Colonic mucosa (tissue), 4 donors: ENCODE measurements at regions not wholly inside any gene's neighbourhood (a gene's known extent, or its start where the extent isn't known, plus 50 kb on each side); places are given as distances from the start of the nearest gene placed in this dataset.
A peak's percentile ranks its signal among the peaks of the same experiment; 100 is the strongest.

Experiments used
- DNase-seq: peaks from one replicate; pipeline ENCODE4 v3.0.0-alpha.2; 2020
- H3K27ac ChIP-seq: fragments of 200-600 bp; one replicate; pipeline ENCODE4 v1.8.0; 2021
- H3K27me3 ChIP-seq: fragments of 200-600 bp; one replicate; pipeline ENCODE4 v1.8.0; 2021
- H3K36me3 ChIP-seq: fragments of 200-600 bp; one replicate; pipeline ENCODE4 v1.8.0; 2021
- H3K4me1 ChIP-seq: fragments of 200-600 bp; one replicate; pipeline ENCODE4 v1.8.0; 2021; ENCODE audit warnings: mild to moderate bottlenecking
- H3K4me3 ChIP-seq: fragments of 200-600 bp; one replicate; pipeline ENCODE4 v1.8.0; 2021
- H3K9ac ChIP-seq, 2 donors: one replicate each; pipeline ENCODE4 v1.7.0; 2013; ENCODE audit warnings: control low read depth in 2 of 2, low read depth in 2 of 2, low read length in 2 of 2
- H3K9me3 ChIP-seq: fragments of 200-600 bp; one replicate; pipeline ENCODE4 v1.8.0; 2021
- CTCF ChIP-seq: fragments of 200-600 bp; IDR thresholded peaks from one replicate; pipeline ENCODE4 v1.8.0; 2022; ENCODE audit warnings: antibody characterized with exemption, mild to moderate bottlenecking
- intact Hi-C: fragments of 100-400 bp; cut with DNase I; formaldehyde crosslinking; loops from one replicate; pipeline ENCODE4 v1.14.1; 2022
- donor health status: healthy.
- donor health status: DM: no; HTN: no; CAD: no.
- donor health status: DM: no; HTN: no; CAD: no.

DNA sequence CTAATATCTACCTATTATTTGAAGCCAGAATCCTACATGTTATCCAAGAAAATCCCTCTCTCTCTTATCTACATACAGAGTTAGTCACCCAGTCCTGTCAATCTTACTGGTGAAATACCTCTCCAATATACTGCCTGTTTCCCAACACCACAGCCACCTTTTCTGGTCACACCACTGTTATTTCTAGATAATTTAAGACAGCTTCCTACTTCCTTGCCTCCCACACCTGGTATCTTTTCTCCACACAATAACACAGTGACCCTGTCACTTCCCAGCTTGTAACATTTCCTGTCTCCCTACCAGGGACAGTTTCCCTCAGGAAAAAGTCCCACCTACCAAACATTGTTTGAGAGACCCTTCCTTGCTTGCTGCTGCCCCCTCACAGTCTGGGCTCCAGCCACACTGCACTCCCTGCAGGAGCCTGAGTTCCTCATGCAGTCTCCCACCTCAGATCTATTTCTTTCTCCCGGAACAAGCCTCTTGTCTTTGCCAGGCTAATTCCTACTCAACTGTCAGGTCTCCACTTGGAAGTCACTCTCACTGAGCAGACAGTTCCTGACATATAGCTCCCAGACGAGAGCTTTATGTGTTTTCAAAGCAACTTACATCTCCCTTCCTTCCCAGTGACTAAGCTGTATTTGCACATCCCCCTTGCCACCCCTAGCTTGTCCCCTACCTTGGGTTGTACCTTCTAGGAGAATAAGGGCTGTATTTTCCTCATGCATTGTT, 73.6 kb upstream of the QRFPR start:
- Histone ChIP-seq H3K4me3 (no peak overlapping the region), H3K36me3 (no peaks in the 10 kb centered on the region), H3K4me1 (no peaks in the 10 kb centered on the region), H3K9me3 (no peaks in the 10 kb centered on the region), H3K27ac (no peak overlapping the region), H3K9ac (no peak overlapping the region), H3K27me3 (no peaks in the 10 kb centered on the region)
- intact Hi-C loops, result no loop called here
- no peak for TF ChIP-seq CTCF
- DNase-seq, result no peak

- intact Hi-C loops, result no loop called here
- Histone ChIP-seq H3K9me3 (no peaks in the 10 kb centered on the region), H3K36me3 (no peaks in the 10 kb centered on the region), H3K9ac (no peak overlapping the region), H3K4me1 (no peaks in the 10 kb centered on the region), H3K27ac (no peak overlapping the region), H3K27me3 (no peaks in the 10 kb centered on the region), H3K4me3 (no peak overlapping the region)
- no peak for DNase-seq
- TF ChIP-seq CTCF, result no peak
These were observed 70.5 kb upstream of the QRFPR start for GRCh38 chr4:121451310-121451709.

DNA sequence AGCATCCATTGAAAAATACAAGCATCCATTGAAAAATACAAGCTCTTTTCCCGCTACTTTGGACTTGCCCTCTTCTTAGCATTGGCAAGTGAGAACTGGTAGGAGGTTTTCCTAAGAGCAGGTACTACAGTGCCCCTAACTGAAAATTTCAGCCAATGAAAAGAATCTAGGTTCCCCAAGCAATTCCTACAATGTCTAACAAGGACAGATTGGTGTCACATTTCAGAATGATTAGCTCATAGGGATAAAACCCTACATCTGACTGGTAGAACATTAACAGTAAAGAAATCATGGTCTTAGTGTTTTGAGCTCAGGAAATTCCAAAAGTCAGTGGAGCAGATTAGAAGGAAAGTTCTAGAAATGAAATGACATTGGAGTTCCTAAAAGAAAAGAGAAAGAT, 68.6 kb upstream of the QRFPR start:
- intact Hi-C loops, result no loop called here
- TF ChIP-seq CTCF, result no peak
- no peak for DNase-seq

GRCh38 chr4:121448231-121448630, 67.4 kb upstream of the QRFPR start:
- intact Hi-C loops, result no loop called here
- H3K4me3 ChIP-seq, result no peak overlapping the region
- no peak overlapping the region for H3K27ac ChIP-seq
- H3K9ac ChIP-seq, result no peak overlapping the region
- H3K9me3 ChIP-seq, result no peaks in the 10 kb centered on the region
- no peaks in the 10 kb centered on the region for H3K27me3 ChIP-seq
- peak; percentile 85 for DNase-seq
- TF ChIP-seq CTCF, result no peak
- no peaks in the 10 kb centered on the region for H3K36me3 ChIP-seq
- H3K4me1 ChIP-seq, result no peaks in the 10 kb centered on the region

More for the DNA sequence above, 68.6 kb upstream of the QRFPR start:
- no peaks in the 10 kb centered on the region for H3K4me1 ChIP-seq
- H3K4me3 ChIP-seq, result no peak overlapping the region
- no peak overlapping the region for H3K9ac ChIP-seq
- no peaks in the 10 kb centered on the region for H3K9me3 ChIP-seq
- H3K27ac ChIP-seq, result no peak overlapping the region
- H3K27me3 ChIP-seq, result no peaks in the 10 kb centered on the region
- no peaks in the 10 kb centered on the region for H3K36me3 ChIP-seq

- H3K36me3 ChIP-seq, result no peaks in the 10 kb centered on the region
- H3K4me3 ChIP-seq, result no peak overlapping the region
- no peaks in the 10 kb centered on the region for H3K9me3 ChIP-seq
- no peak overlapping the region for H3K27ac ChIP-seq
- intact Hi-C loops, result no loop called here
- no peaks in the 10 kb centered on the region for H3K27me3 ChIP-seq
- TF ChIP-seq CTCF, result no peak
- DNase-seq, result no peak
- no peaks in the 10 kb centered on the region for H3K4me1 ChIP-seq
- H3K9ac ChIP-seq, result no peak overlapping the region
These were observed 58.9 kb upstream of the QRFPR start for GRCh38 chr4:121439669-121440068.
